ENCODE measurements at regions not wholly inside any gene's neighbourhood (a gene's known extent, or its start where the extent isn't known, plus 50 kb on each side); places are given as distances from the start of the nearest gene placed in this dataset.

DNA sequence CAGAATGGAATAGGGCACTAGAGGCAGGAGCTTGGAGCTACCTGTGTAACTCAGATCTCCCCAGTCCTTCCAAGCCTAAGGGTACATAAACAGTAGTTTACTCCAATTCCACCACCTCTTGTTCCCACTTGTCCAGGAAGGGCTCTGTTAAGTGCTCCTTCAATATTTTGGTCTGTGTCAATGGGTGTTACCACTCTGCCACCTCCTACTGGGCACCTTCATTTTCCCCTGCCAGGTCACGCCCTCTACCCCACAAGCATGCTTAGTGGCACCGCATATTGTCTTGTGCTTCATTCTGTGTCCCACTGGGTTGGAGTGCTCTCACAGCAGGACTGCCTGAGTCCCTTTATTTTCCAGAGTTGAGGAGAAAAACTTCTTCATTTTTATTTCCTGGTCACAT is 459.8 kb downstream of the ARHGEF28 start:
- Mint-ChIP-seq H3K4me3 (no peak overlapping the region), H3K27ac (no peak overlapping the region), H3K9me3 (no peaks in the 10 kb centered on the region), H3K27me3 (ENCODE audit: insufficient read depth, low read depth, poor library complexity) (peaks cover 2% of the 10 kb centered on the region), H3K36me3 (ENCODE audit: low read depth) (no peaks in the 10 kb centered on the region), H3K4me1 (peaks cover 17% of the 10 kb centered on the region)
- TF ChIP-seq ZNF462 (CRISPR knock-in tag; IDR thresholded peaks at IDR 0.05) = peak; percentile 30; the same call in 1 of the 2 replicates
- no peak for TF ChIP-seq CREB1 (CRISPR knock-in tag; IDR thresholded peaks at IDR 0.05; ENCODE audit: low read depth)
- no peak for TF ChIP-seq ETS1 (IDR thresholded peaks at IDR 0.05)
- no peak for TF ChIP-seq ZNF114 (CRISPR knock-in tag; IDR thresholded peaks at IDR 0.05)
- no peak for TF ChIP-seq ZNF331 (CRISPR knock-in tag; IDR thresholded peaks at IDR 0.05; ENCODE audit: low read depth)
- no peak for TF ChIP-seq POLR2AphosphoS5 (IDR thresholded peaks at IDR 0.05; ENCODE audit: low read depth)
- TF ChIP-seq NANOG (IDR thresholded peaks at IDR 0.05; ENCODE audit: borderline replicate concordance) = no peak
- no peak for TF ChIP-seq JUNB (IDR thresholded peaks at IDR 0.05; ENCODE audit: unreplicated experiment)
- H3K36me3 ChIP-seq (ENCODE audit: insufficient read depth) = no peaks in the 10 kb centered on the region
- H4K20me1 ChIP-seq (replicated peaks; ENCODE audit: insufficient read depth) = no peaks in the 10 kb centered on the region
- no peak overlapping the region for H3K4me2 ChIP-seq
- no peaks in the 10 kb centered on the region for H3K79me2 ChIP-seq (replicated peaks; ENCODE audit: insufficient read depth)
- H3F3A ChIP-seq (replicated peaks; ENCODE audit: low read depth) = no peaks in the 10 kb centered on the region
- H3K4me3 ChIP-seq = no peak overlapping the region
- 0 out of 2 replicates have a peak, but pooled peaks cover 3% of the 10 kb centered on the region for H3K9me2 ChIP-seq (ENCODE audit: insufficient read depth)
- H2AFZ ChIP-seq = no peak overlapping the region
- ATAC-seq (peak; percentile 41; the same call in 2 of the 3 replicates), DNase-seq (ENCODE audit: low spot score) (no peak)
- no peaks in the 10 kb centered on the region for H3K27me3 ChIP-seq (ENCODE audit: insufficient read depth)
- no peak overlapping the region for H3K27ac ChIP-seq (ENCODE audit: low read depth)
- no peaks in the 10 kb centered on the region for H3K4me1 ChIP-seq (ENCODE audit: insufficient read depth)

All from GM23338 (cell line).